OCI-LY7 (cell line): ENCODE measurements at regions not wholly inside any gene's neighbourhood (a gene's known extent, or its start where the extent isn't known, plus 50 kb on each side); places are given as distances from the start of the nearest gene placed in this dataset.

Experiments used
- BruUV-seq: library from RNA; stranded (reverse); fragments of 400-500 nt; replicated peaks from 2 replicates; lab custom pipeline; 2021; lab: Mats Ljungman, UMichigan
- CTCF ChIA-PET: fragments of 300-600 bp; sonication (Branson Sonifier 250); formaldehyde crosslinking; loops from one replicate; lab custom pipeline; 2022; ENCODE audit warnings: antibody characterized with exemption; ENCODE audit not compliant: unreplicated experiment; lab: Charles Lee
- POLR2A ChIA-PET: fragments of 300-600 bp; sonication (Branson Sonifier 250); formaldehyde crosslinking; loops from one replicate; lab custom pipeline; 2022; ENCODE audit warnings: antibody characterized with exemption; lab: Charles Lee
- DNase-seq: peaks from one replicate; pipeline ENCODE4 v3.0.0-alpha.2; 2015; ENCODE audit warnings: low spot score
- H2AFZ ChIP-seq: fragments of 200-600 bp; sonication (generic), shearing (Covaris generic); 2 replicates; pipeline ENCODE4 v1.6.1; 2014; ENCODE audit warnings: mild to moderate bottlenecking, antibody characterized with exemption, low read length, moderate library complexity
- H3K27ac ChIP-seq: fragments of 200-600 bp; sonication (generic); 2 replicates; pipeline ENCODE4 v1.5.1; 2014; ENCODE audit warnings: mixed run types, low read depth, mild to moderate bottlenecking, moderate library complexity, low read length, inconsistent platforms; ENCODE audit not compliant: poor library complexity, severe bottlenecking
- H3K36me3 ChIP-seq: fragments of 200-600 bp; sonication (generic); 2 replicates; pipeline ENCODE4 v1.6.1; 2014; ENCODE audit warnings: mild to moderate bottlenecking, antibody characterized with exemption, low read length, moderate library complexity, mixed read lengths; ENCODE audit not compliant: insufficient read depth
- H3K4me1 ChIP-seq: fragments of 200-600 bp; sonication (generic); 2 replicates; pipeline ENCODE4 v1.5.1; 2014; ENCODE audit warnings: mild to moderate bottlenecking, low read length; ENCODE audit not compliant: insufficient read depth, poor library complexity, severe bottlenecking
- H3K4me2 ChIP-seq: fragments of 200-600 bp; sonication (generic); 2 replicates; pipeline ENCODE4 v1.6.1; 2014; ENCODE audit warnings: mild to moderate bottlenecking, low read length
- H3K4me3 ChIP-seq: fragments of 200-600 bp; sonication (generic); 2 replicates; pipeline ENCODE4 v1.5.1; 2014; ENCODE audit warnings: mild to moderate bottlenecking, low read depth, low read length; ENCODE audit not compliant: poor library complexity, severe bottlenecking
- H3K79me2 ChIP-seq: fragments of 200-600 bp; sonication (generic); 2 replicates; pipeline ENCODE4 v1.6.1; 2016; ENCODE audit warnings: low read depth, mild to moderate bottlenecking, low read length, moderate library complexity, mixed read lengths; ENCODE audit not compliant: insufficient read depth
- H3K9me2 ChIP-seq: fragments of 200-600 bp; sonication (generic); 2 replicates; pipeline ENCODE4 v1.6.1; 2016; ENCODE audit warnings: mild to moderate bottlenecking, low read length, mixed read lengths; ENCODE audit not compliant: insufficient read depth
- H3K9me3 ChIP-seq: fragments of 200-600 bp; sonication (generic); 2 replicates; pipeline ENCODE4 v1.6.1; 2014; ENCODE audit warnings: mild to moderate bottlenecking, mixed run types, low read length, mixed read lengths
- H4K20me1 ChIP-seq: fragments of 200-600 bp; sonication (generic); 2 replicates; pipeline ENCODE4 v1.6.1; 2014; ENCODE audit warnings: mild to moderate bottlenecking, antibody characterized with exemption, low read length, moderate library complexity, mixed read lengths; ENCODE audit not compliant: insufficient read depth
- EZH2phosphoT487 ChIP-seq: fragments of 200-600 bp; sonication (generic); IDR thresholded peaks from 2 replicates; pipeline ENCODE4 v1.6.1; 2018; ENCODE audit warnings: low read depth, borderline replicate concordance, mild to moderate bottlenecking, mixed run types, antibody characterized with exemption, low read length, moderate library complexity, mixed read lengths
- intact Hi-C: fragments of 100-400 bp; cut with micrococcal nuclease; formaldehyde crosslinking; loops from one replicate; pipeline ENCODE4 v1.10.0; 2022; ENCODE audit not compliant: unreplicated experiment
- TF ChIP-seq, protein P1 (sequence below): fragments of 200-600 bp; sonication (generic); conservative IDR thresholded peaks from 2 replicates; pipeline ENCODE4 v1.5.1; 2014; ENCODE audit warnings: mild to moderate bottlenecking, antibody characterized with exemption, low read length, moderate library complexity, mixed read lengths

DNA sequence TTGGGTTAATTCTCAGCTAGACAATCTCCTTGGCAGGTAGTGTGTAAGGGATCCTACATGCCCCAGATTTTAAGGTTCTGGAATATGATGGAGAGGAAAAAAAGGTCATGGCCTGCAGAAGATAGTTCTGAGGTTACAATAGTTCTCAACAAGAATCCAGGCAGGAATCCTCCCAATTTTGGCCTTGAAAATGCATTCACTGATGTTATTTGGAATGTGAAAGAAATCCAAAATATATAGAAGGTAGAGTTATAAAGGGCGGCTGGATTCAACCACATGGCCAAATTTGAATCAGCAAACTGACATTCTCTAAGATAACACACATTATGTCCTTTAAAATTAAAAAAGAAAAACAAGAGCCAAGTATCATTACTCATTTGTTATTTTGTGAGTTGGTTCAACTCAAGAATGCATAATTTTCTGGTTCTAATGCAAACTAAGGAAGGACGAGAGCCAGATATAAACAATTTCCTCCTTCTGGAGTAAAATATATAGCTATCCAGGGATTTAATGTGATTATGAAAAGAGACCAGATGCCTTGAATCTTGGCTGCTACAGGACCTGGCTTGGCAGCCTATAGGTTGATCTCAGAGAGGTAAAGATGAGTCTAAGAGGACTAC, 177.0 kb upstream of the G2E3 start:
- Histone ChIP-seq H3K4me1 (no peaks in the 10 kb centered on the region), H3K9me3 (no peaks in the 10 kb centered on the region), H2AFZ (no peak overlapping the region), H3K27ac (no peak overlapping the region), H3K36me3 (no peaks in the 10 kb centered on the region), H3K79me2 (no peaks in the 10 kb centered on the region), H3K9me2 (no peaks in the 10 kb centered on the region), H4K20me1 (no peaks in the 10 kb centered on the region), H3K4me2 (no peak overlapping the region), H3K4me3 (no peak overlapping the region)
- TF ChIP-seq, protein P1, sequence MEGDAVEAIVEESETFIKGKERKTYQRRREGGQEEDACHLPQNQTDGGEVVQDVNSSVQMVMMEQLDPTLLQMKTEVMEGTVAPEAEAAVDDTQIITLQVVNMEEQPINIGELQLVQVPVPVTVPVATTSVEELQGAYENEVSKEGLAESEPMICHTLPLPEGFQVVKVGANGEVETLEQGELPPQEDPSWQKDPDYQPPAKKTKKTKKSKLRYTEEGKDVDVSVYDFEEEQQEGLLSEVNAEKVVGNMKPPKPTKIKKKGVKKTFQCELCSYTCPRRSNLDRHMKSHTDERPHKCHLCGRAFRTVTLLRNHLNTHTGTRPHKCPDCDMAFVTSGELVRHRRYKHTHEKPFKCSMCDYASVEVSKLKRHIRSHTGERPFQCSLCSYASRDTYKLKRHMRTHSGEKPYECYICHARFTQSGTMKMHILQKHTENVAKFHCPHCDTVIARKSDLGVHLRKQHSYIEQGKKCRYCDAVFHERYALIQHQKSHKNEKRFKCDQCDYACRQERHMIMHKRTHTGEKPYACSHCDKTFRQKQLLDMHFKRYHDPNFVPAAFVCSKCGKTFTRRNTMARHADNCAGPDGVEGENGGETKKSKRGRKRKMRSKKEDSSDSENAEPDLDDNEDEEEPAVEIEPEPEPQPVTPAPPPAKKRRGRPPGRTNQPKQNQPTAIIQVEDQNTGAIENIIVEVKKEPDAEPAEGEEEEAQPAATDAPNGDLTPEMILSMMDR: no peak
- no peak for TF ChIP-seq EZH2phosphoT487
- intact Hi-C loops: no loop called here
- POLR2A ChIA-PET: interaction anchor here (0.6 kb wide), 1 partner anchor 387 kb away, joined by 3 read pairs; no protein-coding TSS in a partner anchor
- no TSS peak for BruUV-seq
- no peak for DNase-seq
- CTCF ChIA-PET: no interaction called here

DNA sequence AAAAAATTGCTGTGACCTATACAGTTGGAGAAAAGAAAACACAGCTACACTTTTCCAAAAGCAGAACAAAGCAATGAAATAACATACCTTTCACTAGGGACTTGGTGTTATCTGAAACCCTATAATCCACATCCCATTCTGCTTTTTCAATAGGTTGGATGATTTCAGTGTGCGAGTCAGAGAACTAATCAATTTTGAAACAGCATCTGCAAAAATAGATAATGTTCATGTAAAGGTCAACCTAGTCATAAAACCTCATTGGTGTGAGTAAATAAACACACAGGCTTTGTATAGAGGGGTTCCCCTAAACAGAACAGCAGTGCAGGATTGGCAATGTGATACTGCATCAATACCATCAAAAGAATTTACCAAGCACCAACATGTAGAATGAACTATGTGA, 173.0 kb upstream of the G2E3 start:
- Histone ChIP-seq H3K9me3 (no peaks in the 10 kb centered on the region), H4K20me1 (no peaks in the 10 kb centered on the region), H3K4me2 (no peak overlapping the region), H3K27ac (no peak overlapping the region), H3K9me2 (no peaks in the 10 kb centered on the region), H3K4me1 (no peaks in the 10 kb centered on the region), H3K79me2 (no peaks in the 10 kb centered on the region), H3K4me3 (no peak overlapping the region), H3K36me3 (no peaks in the 10 kb centered on the region), H2AFZ (no peak overlapping the region)
- BruUV-seq: no TSS peak
- CTCF ChIA-PET: no interaction called here
- DNase-seq: no peak
- TF ChIP-seq, protein P1: no peak
- no peak for TF ChIP-seq EZH2phosphoT487
- intact Hi-C loops: no loop called here
- POLR2A ChIA-PET: no interaction called here

DNA sequence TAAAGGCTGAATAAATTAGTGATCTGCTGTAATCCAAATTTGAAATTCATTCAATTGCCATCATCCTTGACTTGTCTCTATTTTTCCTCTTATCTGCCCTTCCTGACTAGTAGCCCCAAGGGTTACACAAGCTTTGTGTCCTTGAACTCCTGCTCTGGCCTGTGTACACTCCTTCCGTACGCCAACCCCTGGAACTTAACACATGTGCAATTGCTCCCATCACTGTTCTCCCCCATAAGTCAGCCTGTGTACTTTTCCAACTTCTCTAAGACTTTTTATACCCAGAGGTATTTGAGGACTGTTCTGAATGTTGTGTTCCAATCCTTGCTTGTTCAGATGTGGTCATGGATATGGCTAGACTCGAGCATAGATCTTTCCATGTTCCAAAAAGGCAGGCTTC, 171.1 kb upstream of the G2E3 start:
- Histone ChIP-seq H3K4me3 (no peak overlapping the region), H4K20me1 (no peaks in the 10 kb centered on the region), H3K9me2 (no peaks in the 10 kb centered on the region), H3K4me1 (no peaks in the 10 kb centered on the region), H3K36me3 (no peaks in the 10 kb centered on the region), H3K9me3 (no peaks in the 10 kb centered on the region), H3K4me2 (no peak overlapping the region), H2AFZ (no peak overlapping the region), H3K27ac (no peak overlapping the region), H3K79me2 (no peaks in the 10 kb centered on the region)
- ChIA-PET POLR2A (interaction anchor here (0.5 to 0.7 kb wide), 2 partner anchors 10 to 66 kb away, joined by 3 read pairs; no protein-coding TSS in a partner anchor), CTCF (no interaction called here)
- DNase-seq: no peak
- TF ChIP-seq, protein P1: no peak
- TF ChIP-seq EZH2phosphoT487: no peak
- BruUV-seq: no TSS peak
- intact Hi-C loops: no loop called here
